ENCODE measurements at regions not wholly inside any gene's neighbourhood (a gene's known extent, or its start where the extent isn't known, plus 50 kb on each side); places are given as distances from the start of the nearest gene placed in this dataset.

DNA sequence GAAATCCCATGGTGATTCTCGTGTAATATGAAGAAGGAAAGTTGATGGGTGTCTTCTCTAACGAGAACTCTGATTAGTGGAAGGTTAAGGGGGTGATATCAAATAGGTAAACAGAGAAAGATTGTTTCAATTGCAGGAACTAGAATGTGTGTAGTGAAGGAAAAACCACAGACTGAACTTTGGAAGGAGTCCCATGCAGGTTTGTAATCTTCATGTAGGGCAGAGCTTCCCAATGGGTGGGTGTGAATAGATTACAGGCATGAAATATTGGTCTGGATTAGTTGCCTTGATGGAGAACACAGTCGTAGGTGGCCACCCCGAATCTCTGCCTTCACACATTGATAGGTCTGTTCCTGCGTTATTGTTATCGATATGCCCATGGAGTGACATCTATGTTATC, 295.5 kb downstream of the KCNRG start:
- Histone ChIP-seq H3K4me1 (ENCODE audit: insufficient read depth, low read length) (peaks cover 8% of the 10 kb centered on the region), H3K4me3 (ENCODE audit: low read length) (no peak overlapping the region), H3K27me3 (ENCODE audit: insufficient read depth, low read length) (no peaks in the 10 kb centered on the region), H3K9me3 (ENCODE audit: low read depth, low read length) (no peaks in the 10 kb centered on the region)

- Histone ChIP-seq H3K4me3 (ENCODE audit: low read length) (no peak overlapping the region), H3K9me3 (ENCODE audit: low read depth, low read length) (peaks cover 6% of the 10 kb centered on the region), H3K4me1 (ENCODE audit: insufficient read depth, low read length) (peaks cover 18% of the 10 kb centered on the region), H3K27me3 (ENCODE audit: insufficient read depth, low read length) (no peaks in the 10 kb centered on the region)
Observed at GRCh38 chr13:50318887-50319286, 303.6 kb downstream of the KCNRG start.

- peaks cover 6% of the 10 kb centered on the region for H3K9me3 ChIP-seq (ENCODE audit: low read depth, low read length)
- no peaks in the 10 kb centered on the region for H3K27me3 ChIP-seq (ENCODE audit: insufficient read depth, low read length)
- H3K4me3 ChIP-seq (ENCODE audit: low read length): no peak overlapping the region
- H3K4me1 ChIP-seq (ENCODE audit: insufficient read depth, low read length): peaks cover 18% of the 10 kb centered on the region
Observed at GRCh38 chr13:50319635-50320255, 304.5 kb downstream of the KCNRG start.

GRCh38 chr13:50320271-50320862, 305.1 kb downstream of the KCNRG start:
- H3K4me3 ChIP-seq (ENCODE audit: low read length): no peak overlapping the region
- H3K9me3 ChIP-seq (ENCODE audit: low read depth, low read length): peaks cover 6% of the 10 kb centered on the region
- no peaks in the 10 kb centered on the region for H3K27me3 ChIP-seq (ENCODE audit: insufficient read depth, low read length)
- peaks cover 18% of the 10 kb centered on the region for H3K4me1 ChIP-seq (ENCODE audit: insufficient read depth, low read length)

DNA sequence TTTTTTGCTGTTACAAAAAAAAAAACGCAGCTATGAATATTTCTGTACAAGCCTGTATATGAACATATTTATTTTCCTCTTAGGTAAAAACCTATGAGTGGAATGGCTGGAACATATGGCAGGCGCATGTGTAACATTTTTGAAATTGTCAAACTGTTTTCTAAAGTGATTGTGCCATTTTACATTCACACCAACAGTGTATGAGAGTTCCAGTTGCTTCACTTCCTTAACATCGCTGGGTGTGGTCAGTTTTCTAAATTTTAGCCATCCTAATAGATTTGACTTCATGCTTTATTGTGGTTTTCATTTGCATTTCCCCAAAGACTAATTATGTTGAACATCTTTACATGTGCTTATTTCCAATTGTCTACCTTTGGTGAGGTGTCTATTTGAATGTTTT, 306.8 kb downstream of the KCNRG start:
- Histone ChIP-seq H3K9me3 (ENCODE audit: low read depth, low read length) (peaks cover 6% of the 10 kb centered on the region), H3K4me1 (ENCODE audit: insufficient read depth, low read length) (peaks cover 18% of the 10 kb centered on the region), H3K27me3 (ENCODE audit: insufficient read depth, low read length) (no peaks in the 10 kb centered on the region), H3K4me3 (ENCODE audit: low read length) (no peak overlapping the region)

DNA sequence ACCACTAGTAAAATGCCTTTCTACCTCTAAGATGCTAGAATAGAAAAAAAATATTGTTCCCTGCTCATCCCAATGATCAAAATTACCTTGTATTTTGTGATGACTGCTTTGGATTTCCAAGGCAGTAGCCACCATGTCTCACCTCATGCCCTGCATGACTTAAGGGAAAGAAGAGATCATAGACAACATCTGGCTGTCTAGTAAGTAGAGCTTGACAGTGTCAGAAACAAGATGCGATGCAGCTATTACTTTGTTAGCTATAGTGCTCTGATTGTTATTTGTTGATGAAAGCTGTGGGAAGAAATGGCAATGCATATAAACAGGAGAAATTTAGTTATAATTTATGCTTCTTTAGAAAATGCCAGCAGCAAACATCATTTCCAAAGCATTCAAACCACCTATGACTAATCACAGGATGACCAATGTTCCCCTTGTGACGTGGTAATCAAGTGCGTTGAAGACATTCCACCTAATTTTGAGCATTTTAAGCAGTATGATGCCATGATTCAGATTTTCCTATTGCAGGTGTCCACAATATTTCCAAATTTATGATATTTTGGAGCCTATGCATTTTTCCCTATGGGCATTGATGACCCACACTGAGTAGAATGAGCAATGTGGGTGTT, 308.3 kb downstream of the KCNRG start:
- Histone ChIP-seq H3K27me3 (ENCODE audit: insufficient read depth, low read length) (no peaks in the 10 kb centered on the region), H3K4me1 (ENCODE audit: insufficient read depth, low read length) (peaks cover 17% of the 10 kb centered on the region), H3K4me3 (ENCODE audit: low read length) (no peak overlapping the region), H3K9me3 (ENCODE audit: low read depth, low read length) (peaks cover 6% of the 10 kb centered on the region)

DNA sequence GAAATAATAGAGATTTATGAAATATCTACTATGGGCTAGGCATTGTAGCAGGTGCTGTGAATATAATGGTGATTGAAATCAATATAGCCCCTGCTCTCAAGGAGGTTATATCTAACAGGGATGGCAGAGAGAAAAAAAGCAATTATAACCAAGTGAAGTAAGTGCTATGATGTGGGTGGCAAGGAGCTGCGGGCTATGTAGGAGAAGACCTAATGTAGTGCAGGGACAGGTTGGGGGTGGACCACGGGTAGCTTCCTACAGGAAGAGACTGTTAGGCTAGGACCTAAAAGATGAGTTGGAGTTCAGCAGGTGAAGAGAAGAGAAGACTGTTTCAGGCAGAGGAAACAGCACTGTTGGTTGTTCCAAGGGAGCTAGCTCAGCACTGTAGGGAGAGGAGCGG, 311.0 kb downstream of the KCNRG start:
- Histone ChIP-seq H3K4me1 (ENCODE audit: insufficient read depth, low read length) (no peaks in the 10 kb centered on the region), H3K9me3 (ENCODE audit: low read depth, low read length) (peaks cover 6% of the 10 kb centered on the region), H3K27me3 (ENCODE audit: insufficient read depth, low read length) (no peaks in the 10 kb centered on the region), H3K4me3 (ENCODE audit: low read length) (no peak overlapping the region)

GRCh38 chr13:50326811-50327210, 311.6 kb downstream of the KCNRG start:
- Histone ChIP-seq H3K9me3 (ENCODE audit: low read depth, low read length) (peaks cover 6% of the 10 kb centered on the region), H3K4me3 (ENCODE audit: low read length) (no peak overlapping the region), H3K4me1 (ENCODE audit: insufficient read depth, low read length) (no peaks in the 10 kb centered on the region), H3K27me3 (ENCODE audit: insufficient read depth, low read length) (no peaks in the 10 kb centered on the region)

DNA sequence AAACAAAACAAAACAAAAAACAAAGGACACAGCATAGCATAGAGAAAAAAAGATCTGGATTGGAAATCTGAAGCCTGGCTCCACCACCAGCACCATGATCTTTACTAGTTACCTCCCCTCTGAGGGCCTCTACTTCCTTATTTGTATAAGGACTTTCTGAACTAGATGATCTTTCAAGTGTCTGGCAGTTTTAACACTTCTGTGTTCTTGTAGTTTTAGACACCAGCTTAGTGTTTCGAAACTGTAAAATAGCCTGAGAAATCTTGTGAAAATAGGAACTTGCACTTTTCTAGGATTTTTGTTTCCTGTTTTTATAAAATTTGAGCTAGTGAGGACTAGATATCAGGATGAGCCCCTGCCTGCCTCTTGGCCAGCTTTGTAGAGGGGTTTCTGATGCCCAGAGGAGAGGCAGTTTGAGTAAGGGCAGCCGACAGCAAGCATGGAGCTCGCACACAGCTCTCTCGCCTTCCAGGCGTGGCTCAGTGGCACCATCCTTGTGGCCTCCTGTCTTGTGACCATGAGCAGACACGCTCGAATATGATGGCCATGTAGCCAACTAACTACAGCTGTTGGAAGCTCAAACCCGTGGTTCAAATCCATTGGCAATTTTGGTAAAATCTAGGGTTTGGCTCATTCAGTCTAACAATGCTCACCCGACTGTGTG, 319.0 kb downstream of the KCNRG start:
- Histone ChIP-seq H3K4me1 (ENCODE audit: insufficient read depth, low read length) (peaks cover 26% of the 10 kb centered on the region), H3K4me3 (ENCODE audit: low read length) (no peak overlapping the region), H3K9me3 (ENCODE audit: low read depth, low read length) (no peaks in the 10 kb centered on the region), H3K27me3 (ENCODE audit: insufficient read depth, low read length) (no peaks in the 10 kb centered on the region)

DNA sequence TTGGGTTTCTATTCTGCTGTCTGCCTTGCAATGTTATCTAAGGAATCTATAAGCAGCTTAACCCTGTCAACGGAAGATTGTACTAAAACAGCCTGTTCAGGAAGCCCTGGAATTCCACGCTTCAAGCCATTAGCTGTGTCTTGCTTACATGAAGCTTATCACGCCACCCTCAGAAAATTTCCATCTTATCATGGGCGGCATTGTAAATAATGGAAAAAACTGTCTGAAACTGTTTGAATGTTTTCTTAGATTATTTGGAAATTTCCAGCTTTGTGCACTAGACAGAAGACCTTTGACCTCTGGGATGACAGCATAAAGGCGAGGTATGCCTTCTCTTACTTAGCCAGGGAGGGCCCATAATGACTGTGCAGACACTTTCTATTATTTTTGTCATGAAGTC, 319.7 kb downstream of the KCNRG start:
- H3K9me3 ChIP-seq (ENCODE audit: low read depth, low read length): no peaks in the 10 kb centered on the region
- peaks cover 33% of the 10 kb centered on the region for H3K4me1 ChIP-seq (ENCODE audit: insufficient read depth, low read length)
- H3K4me3 ChIP-seq (ENCODE audit: low read length): no peak overlapping the region
- H3K27me3 ChIP-seq (ENCODE audit: insufficient read depth, low read length): no peaks in the 10 kb centered on the region

DNA sequence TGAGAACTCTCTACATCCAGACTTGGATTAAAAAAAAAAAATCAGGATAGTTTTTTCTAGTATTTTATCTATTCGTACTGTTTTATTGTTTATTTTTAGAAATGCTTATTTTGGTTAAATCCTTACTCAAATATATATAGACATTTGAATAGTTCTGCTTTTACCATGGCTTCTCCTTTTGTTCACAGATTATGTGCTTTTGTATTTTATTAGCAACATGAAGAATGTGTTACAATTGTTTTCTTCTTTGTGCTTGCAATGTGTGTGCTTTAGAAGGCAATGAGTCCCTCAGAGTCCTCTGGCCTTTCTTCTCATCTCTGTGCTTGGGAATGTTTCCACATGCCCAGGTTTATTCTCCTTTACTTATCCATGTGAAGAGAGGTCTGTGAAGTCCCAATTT, 324.0 kb downstream of the KCNRG start:
- Histone ChIP-seq H3K4me3 (ENCODE audit: low read length) (no peak overlapping the region), H3K9me3 (ENCODE audit: low read depth, low read length) (no peaks in the 10 kb centered on the region), H3K4me1 (ENCODE audit: insufficient read depth, low read length) (peaks cover 19% of the 10 kb centered on the region), H3K27me3 (ENCODE audit: insufficient read depth, low read length) (no peaks in the 10 kb centered on the region)

DNA sequence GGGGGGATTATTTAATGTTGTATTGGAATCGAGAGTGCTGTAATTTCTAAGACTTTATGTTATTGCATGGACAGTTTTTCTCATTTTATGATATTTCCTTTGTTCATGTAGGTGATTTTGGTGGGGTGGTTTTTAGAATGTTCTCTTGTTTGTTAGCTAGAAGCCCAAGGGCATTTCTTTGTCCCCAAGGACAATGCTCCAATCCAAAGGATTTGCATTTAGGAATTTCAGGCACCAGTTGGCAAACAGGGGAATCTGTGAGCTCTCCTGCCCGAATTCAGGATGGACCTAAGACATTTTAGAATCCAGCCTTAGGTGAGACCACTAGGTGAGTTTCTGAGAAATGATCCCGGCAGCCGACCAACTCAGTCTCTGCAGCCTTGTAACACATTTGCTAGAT, 324.9 kb downstream of the KCNRG start:
- Histone ChIP-seq H3K4me1 (ENCODE audit: insufficient read depth, low read length) (peaks cover 15% of the 10 kb centered on the region), H3K4me3 (ENCODE audit: low read length) (no peak overlapping the region), H3K9me3 (ENCODE audit: low read depth, low read length) (no peaks in the 10 kb centered on the region), H3K27me3 (ENCODE audit: insufficient read depth, low read length) (no peaks in the 10 kb centered on the region)

DNA sequence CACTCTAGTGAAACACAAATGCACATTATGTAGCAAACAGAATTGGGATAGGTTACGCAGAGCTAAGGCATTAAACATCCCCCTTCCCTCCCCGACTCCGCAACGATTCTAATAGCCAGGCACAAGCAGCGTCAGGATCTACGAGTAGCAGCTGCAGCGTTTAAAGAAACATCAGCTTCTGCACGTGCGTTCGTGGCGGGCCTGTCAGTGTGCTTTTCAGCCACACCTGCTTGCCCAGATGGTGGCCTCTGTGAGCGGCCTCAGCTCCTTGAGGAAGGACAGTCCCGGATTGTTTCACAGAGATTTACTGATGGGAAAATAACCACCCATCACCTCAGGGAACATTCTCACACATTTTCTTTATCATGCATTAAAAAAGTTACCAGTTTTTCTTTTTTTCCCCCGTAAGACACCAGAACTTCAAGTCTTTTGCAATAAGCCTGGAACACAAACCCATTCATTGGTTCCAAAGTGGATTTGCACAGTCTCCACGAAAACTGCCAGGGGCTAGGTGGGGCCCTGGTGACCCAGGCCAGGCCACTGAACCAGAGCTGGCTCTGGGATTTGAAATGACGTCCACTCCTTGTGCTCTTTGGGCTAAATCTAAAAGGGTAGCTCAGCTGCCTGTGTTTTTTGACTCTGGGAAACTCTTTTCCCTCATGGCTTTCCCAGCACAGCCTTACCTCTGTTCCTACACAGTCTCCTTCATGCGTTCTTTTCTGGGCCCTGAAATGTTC, 325.5 kb downstream of the KCNRG start:
- H3K4me1 ChIP-seq (ENCODE audit: insufficient read depth, low read length): peaks cover 12% of the 10 kb centered on the region
- H3K9me3 ChIP-seq (ENCODE audit: low read depth, low read length): no peaks in the 10 kb centered on the region
- no peaks in the 10 kb centered on the region for H3K27me3 ChIP-seq (ENCODE audit: insufficient read depth, low read length)
- no peak overlapping the region for H3K4me3 ChIP-seq (ENCODE audit: low read length)

DNA sequence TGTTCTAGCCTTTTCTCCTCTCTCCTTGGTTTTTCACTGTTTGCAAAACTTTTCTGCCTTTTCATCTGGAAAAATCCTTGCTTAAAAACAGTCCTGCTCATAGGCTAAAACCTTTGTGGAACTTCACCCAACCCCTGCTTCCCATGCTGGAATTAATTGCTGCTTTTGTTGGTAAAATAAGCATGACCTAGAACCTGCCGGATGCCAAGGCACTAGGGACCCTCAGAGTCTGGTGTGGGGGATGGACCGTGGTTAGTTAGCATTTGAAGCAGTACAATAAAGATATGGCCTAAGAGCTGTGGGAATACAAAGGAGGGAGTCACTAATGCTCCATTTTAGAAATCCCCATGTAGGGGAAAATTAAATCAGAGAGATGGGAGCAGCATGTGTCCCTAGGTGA, 326.3 kb downstream of the KCNRG start:
- Histone ChIP-seq H3K9me3 (ENCODE audit: low read depth, low read length) (no peaks in the 10 kb centered on the region), H3K27me3 (ENCODE audit: insufficient read depth, low read length) (no peaks in the 10 kb centered on the region), H3K4me1 (ENCODE audit: insufficient read depth, low read length) (peaks cover 12% of the 10 kb centered on the region), H3K4me3 (ENCODE audit: low read length) (no peak overlapping the region)

- Histone ChIP-seq H3K4me3 (ENCODE audit: low read length) (no peak overlapping the region), H3K27me3 (ENCODE audit: insufficient read depth, low read length) (no peaks in the 10 kb centered on the region), H3K9me3 (ENCODE audit: low read depth, low read length) (no peaks in the 10 kb centered on the region), H3K4me1 (ENCODE audit: insufficient read depth, low read length) (peaks cover 8% of the 10 kb centered on the region)
Observed at GRCh38 chr13:50344717-50345116, 329.5 kb downstream of the KCNRG start.

Measured in mononuclear cell (primary cell).